NB4 (cell line): ENCODE measurements at regions not wholly inside any gene's neighbourhood (a gene's known extent, or its start where the extent isn't known, plus 50 kb on each side); places are given as distances from the start of the nearest gene placed in this dataset.

Source experiments
- CTCF ChIP-seq: IDR thresholded peaks from one replicate; pipeline ENCODE4 v1.5.1; 2012; ENCODE audit warnings: low read depth, low read length
- MAX ChIP-seq: IDR thresholded peaks from 2 replicates; pipeline ENCODE4 v1.6.1; 2011; ENCODE audit warnings: low read depth, low read length
- MYC ChIP-seq: IDR thresholded peaks from 2 replicates; pipeline ENCODE4 v1.6.1; 2011; ENCODE audit warnings: low read depth, low read length
- POLR2A ChIP-seq: IDR thresholded peaks from 2 replicates; pipeline ENCODE4 v1.6.1; 2011; ENCODE audit warnings: mild to moderate bottlenecking; ENCODE audit not compliant: insufficient read length; ENCODE audit errors: extremely low read depth

GRCh38 chr11:81207421-81208054 is 1526.1 kb downstream of the FAM181B start:
- TF ChIP-seq CTCF = no peak
- no peak for TF ChIP-seq POLR2A
- TF ChIP-seq MAX = no peak
- no peak for TF ChIP-seq MYC
